Heart right ventricle (tissue), 16 donors: ENCODE measurements at regions not wholly inside any gene's neighbourhood (a gene's known extent, or its start where the extent isn't known, plus 50 kb on each side); places are given as distances from the start of the nearest gene placed in this dataset.

Experiments
- ATAC-seq, 8 donors: fragments of 200-7000 bp; cut with Tn5 transposase; one replicate each; pipeline ENCODE4 v1.9.1; 2020; ENCODE audit warnings: mild to moderate bottlenecking in 8 of 8, moderate library complexity in 8 of 8, moderate number of reproducible peaks in 1 of 8
- DNase-seq, 2 donors: peaks; one replicate each; pipeline ENCODE4 v3.0.0-alpha.2; 2020
- H3K27ac ChIP-seq, 10 donors: fragments of 200-600 bp; sonication (generic) in 2 of 10; one replicate each; pipeline versions ENCODE4 v1.5.0 to v1.8.0; 2020 to 2022; ENCODE audit warnings: mild to moderate bottlenecking in 3 of 10
- H3K27me3 ChIP-seq, 7 donors: fragments of 200-600 bp; one replicate each; pipeline ENCODE4 v1.8.0; 2021 to 2022; ENCODE audit warnings: mild to moderate bottlenecking in 2 of 7
- H3K36me3 ChIP-seq, 9 donors: fragments of 200-600 bp; sonication (generic) in 1 of 9; one replicate each; pipeline versions ENCODE4 v1.5.0 to v1.8.0; 2020 to 2022; ENCODE audit warnings: mild to moderate bottlenecking in 2 of 9
- H3K4me1 ChIP-seq, 9 donors: fragments of 200-600 bp; sonication (generic) in 1 of 9; one replicate each; pipeline versions ENCODE4 v1.5.0 to v1.8.0; 2020 to 2022; ENCODE audit warnings: mild to moderate bottlenecking in 4 of 9
- H3K4me3 ChIP-seq, 10 donors: fragments of 200-600 bp; sonication (generic) in 2 of 10; one replicate each; pipeline versions ENCODE4 v1.5.0 to v1.8.0; 2020 to 2022; ENCODE audit warnings: mild to moderate bottlenecking in 7 of 10, moderate library complexity in 2 of 10
- H3K9me3 ChIP-seq, 11 donors: fragments of 200-600 bp in 10 of 11; sonication (generic) in 2 of 11; one replicate each; pipeline versions ENCODE4 v1.5.0 to v1.8.0; 2013 to 2022; ENCODE audit warnings: mild to moderate bottlenecking in 2 of 11, control low read depth in 1 of 11, moderate library complexity in 1 of 11
- CTCF ChIP-seq, 9 donors: fragments of 200-600 bp; sonication (generic) in 2 of 9; IDR thresholded peaks; one replicate each; pipeline versions ENCODE4 v1.5.0 to v1.8.0; 2021 to 2022; ENCODE audit warnings: antibody characterized with exemption in 9 of 9, mild to moderate bottlenecking in 5 of 9, moderate library complexity in 1 of 9
- WGBS, 2 donors: extraction: QIAGEN DNeasy Blood & Tissue Kit; methylation state at CpG; one replicate each; pipeline ENCODE4 v1.1.7; 2013; ENCODE audit warnings: inconsistent platforms in 1 of 2; 5-methylcytosine and 5-hydroxymethylcytosine counted together
- intact Hi-C, 10 donors: fragments of 100-400 bp; cut with DNase I; formaldehyde crosslinking; loops; one replicate each; pipeline versions ENCODE4 v1.11.1 to v1.14.2; 2022
- donor health status: Arrhythmogenic right ventricular cardiomyopathy.
- donor health status: ischemic (EF 13 %, LVEDD 7.1; RV severe dilation, severe dysfunction).
- donor health status: healthy with polysubstance abuse.
- donor health status: DM: no; HTN: yes; CAD: no.
- donor health status: DM: no; HTN: no; CAD: no.
- donor health status: ischemic (EF 25% LVEDD 6.9; RV normal size, moderate dysfunction).
- donor health status: ischemic (EF 25% LVEDD 5.7; RV mildly dilated, moderate dysfunction).
- donor health status: healthy.
- donor health status: DM: yes; HTN: yes; CAD: no.
- donor health status: Ischemic cardiomyopathy.
- donor health status: ischemic (EF 35%, LVEDD 5.7; RV mildly dilated, moderate dysfunction).
- donor health status: nonischemic (EF 11% LVEDD 7.7; RV severe dilation, severe dysfunction).
- donor health status: DM: yes; HTN: yes; CAD: no.
- donor health status: PGD.
- donor health status: ischemic (EF 29% LVEDD 5.4; RV normal size, mild dysfunction).
- donor health status: nonischemic (EF 23%, LVEDD 6.1; RV moderate dilation, normal function).

- H3K9me3 ChIP-seq: no peaks in the 10 kb centered on the region
- no peak overlapping the region for H3K27ac ChIP-seq
- TF ChIP-seq CTCF (IDR thresholded peaks at IDR 0.05): no peak
- intact Hi-C loops: no loop called here
- ATAC-seq: no peak
- no peak for DNase-seq
- no peaks in the 10 kb centered on the region for H3K36me3 ChIP-seq
- H3K4me1 ChIP-seq: no peaks in the 10 kb centered on the region
- peaks cover 0 to 2% (median 0%) of the 10 kb centered on the region in 7 donors for H3K27me3 ChIP-seq
- H3K4me3 ChIP-seq: no peak overlapping the region
Measured at GRCh38 chr6:40810171-40810570, 223.0 kb upstream of the LRFN2 start.

- Histone ChIP-seq H3K27me3 (peaks cover 0 to 2% (median 0%) of the 10 kb centered on the region in 7 donors), H3K36me3 (no peaks in the 10 kb centered on the region), H3K4me3 (no peak overlapping the region), H3K9me3 (no peaks in the 10 kb centered on the region), H3K4me1 (no peaks in the 10 kb centered on the region), H3K27ac (no peak overlapping the region)
- TF ChIP-seq CTCF (IDR thresholded peaks at IDR 0.05): no peak
- DNase-seq (no peak), ATAC-seq (no peak)
- WGBS, 2 donors: 90 to 96% methylated on average over 1 of the region's 1 CpG
- intact Hi-C loops: no loop called here
Measured at GRCh38 chr6:40809627-40810026, 222.5 kb upstream of the LRFN2 start.

- 86 to 90% methylated on average over 5 of the region's 5 CpGs for WGBS, 2 donors
- H3K36me3 ChIP-seq: no peaks in the 10 kb centered on the region
Measured at GRCh38 chr6:40807484-40807883, 220.3 kb upstream of the LRFN2 start.

GRCh38 chr6:40806256-40806864 lies 219.2 kb upstream of the LRFN2 start:
- H3K4me1 ChIP-seq: peaks cover 0 to 14% (median 0%) of the 10 kb centered on the region in 9 donors
- no peak for DNase-seq
- H3K4me3 ChIP-seq: no peak overlapping the region
- no peak for TF ChIP-seq CTCF (IDR thresholded peaks at IDR 0.05)
- H3K9me3 ChIP-seq: no peaks in the 10 kb centered on the region
- ATAC-seq: peak in 3 of 8 donors; percentile 21 to 45 (median 29)
- intact Hi-C loops: no loop called here
- no peak overlapping the region for H3K27ac ChIP-seq
- no peaks in the 10 kb centered on the region for H3K36me3 ChIP-seq
- H3K27me3 ChIP-seq: peaks cover 0 to 2% (median 0%) of the 10 kb centered on the region in 7 donors
- 74 to 77% methylated on average over 7 of the region's 7 CpGs for WGBS, 2 donors

More at GRCh38 chr6:40807484-40807883, 220.3 kb upstream of the LRFN2 start:
- Histone ChIP-seq H3K27ac (no peak overlapping the region), H3K27me3 (peaks cover 0 to 2% (median 0%) of the 10 kb centered on the region in 7 donors), H3K9me3 (no peaks in the 10 kb centered on the region), H3K4me3 (no peak overlapping the region), H3K4me1 (peaks cover 0 to 11% (median 0%) of the 10 kb centered on the region in 9 donors)
- intact Hi-C loops: no loop called here
- DNase-seq (no peak), ATAC-seq (no peak)
- TF ChIP-seq CTCF (IDR thresholded peaks at IDR 0.05): no peak
